Liver (tissue), 3 donors: ENCODE measurements at regions not wholly inside any gene's neighbourhood (a gene's known extent, or its start where the extent isn't known, plus 50 kb on each side); places are given as distances from the start of the nearest gene placed in this dataset.

Source experiments
- ATF3 ChIP-seq: IDR thresholded peaks from 2 replicates; pipeline ENCODE4 v1.6.1; 2016; ENCODE audit warnings: antibody characterized with exemption
- CTCF ChIP-seq: fragments of 150-350 bp; IDR thresholded peaks from 2 replicates; pipeline ENCODE4 v1.5.1; 2017; ENCODE audit warnings: improper control_type of control experiment, low read depth, low read length; ENCODE audit not compliant: missing input control
- donor health status: healthy.
- donor health status: healthy.

- TF ChIP-seq CTCF (peak; percentile 74), ATF3 (no peak)
Measured at GRCh38 chr1:213374369-213374768, 323.3 kb downstream of the RPS6KC1 start.
